ENCODE measurements at regions not wholly inside any gene's neighbourhood (a gene's known extent, or its start where the extent isn't known, plus 50 kb on each side); places are given as distances from the start of the nearest gene placed in this dataset.

GRCh38 chrX:7746856-7747255 lies 96.1 kb upstream of the VCX start:
- Histone ChIP-seq H3K9ac (ENCODE audit: extremely low read depth, insufficient read length, low read length) (no peak overlapping the region), H2AK5ac (ENCODE audit: insufficient read length, low read length) (no peak overlapping the region), H4K5ac (ENCODE audit: insufficient read length, low read depth, low read length) (no peak overlapping the region), H3K27ac (ENCODE audit: insufficient read length, low read depth, low read length) (no peak overlapping the region), H3K79me1 (ENCODE audit: insufficient read depth, low read depth, low read length, poor library complexity, severe bottlenecking) (no peaks in the 10 kb centered on the region), H3K18ac (ENCODE audit: insufficient read length, low read depth, low read length) (no peak overlapping the region), H3K4me2 (ENCODE audit: insufficient read depth, insufficient read length, low read length) (no peak overlapping the region), H4K91ac (ENCODE audit: insufficient read length, low read depth, low read length) (no peak overlapping the region), H2BK20ac (ENCODE audit: low read depth, low read length, poor library complexity, severe bottlenecking) (no peak overlapping the region), H2AFZ (ENCODE audit: low read length) (no peak overlapping the region), H3K23me2 (ENCODE audit: insufficient read length, low read depth, low read length, poor library complexity, severe bottlenecking) (no peaks in the 10 kb centered on the region), H3K79me2 (ENCODE audit: insufficient read depth, low read length) (no peaks in the 10 kb centered on the region), H4K20me1 (ENCODE audit: control insufficient read depth, insufficient read depth, insufficient read length) (no peaks in the 10 kb centered on the region), H2BK5ac (ENCODE audit: insufficient read length, low read length) (no peak overlapping the region), H3K4me1 (ENCODE audit: insufficient read depth, low read length) (no peaks in the 10 kb centered on the region), H3K14ac (ENCODE audit: insufficient read depth, low read length) (no peak overlapping the region), H3K27me3 (ENCODE audit: insufficient read depth, low read length) (no peaks in the 10 kb centered on the region), H2BK15ac (ENCODE audit: low read depth, low read length) (no peak overlapping the region), H3T11ph (ENCODE audit: low read length) (no peak overlapping the region), H3K4ac (ENCODE audit: low read depth, low read length) (no peak overlapping the region), H3K9me3 (ENCODE audit: control insufficient read depth, low read depth, low read length) (no peaks in the 10 kb centered on the region), H4K8ac (replicated peaks; ENCODE audit: insufficient read length, low read depth, low read length) (no peak overlapping the region), H2BK12ac (ENCODE audit: insufficient read length, low read depth, low read length) (no peak overlapping the region), H3K56ac (ENCODE audit: insufficient read length, low read depth, low read length) (no peak overlapping the region), H3K23ac (ENCODE audit: insufficient read length, low read depth, low read length) (no peak overlapping the region), H2BK120ac (ENCODE audit: low read depth, low read length, poor library complexity, severe bottlenecking) (no peak overlapping the region)
- H3K9me3 Mint-ChIP-seq = no peaks in the 10 kb centered on the region
- DNase-seq = no peak
- TF ChIP-seq CTCF (conservative IDR thresholded peaks at IDR 0.05) = no peak
- H3K36me3 Mint-ChIP-seq (ENCODE audit: insufficient read depth in 1 of 3, low read depth in 3 of 3) = no peaks in the 10 kb centered on the region
- H3K4me1 Mint-ChIP-seq = no peaks in the 10 kb centered on the region
- no CpG with 5 or more reads among the region's 5 CpGs for WGBS (ENCODE audit: extremely low coverage, insufficient read length, low lambda C conversion rate)
- H3K27me3 Mint-ChIP-seq (ENCODE audit: low read depth) = no peaks in the 10 kb centered on the region
- no peak overlapping the region for H3K4me3 Mint-ChIP-seq
- no peak overlapping the region for H3K27ac Mint-ChIP-seq

Measured in H9 (cell line).